ENCODE measurements at regions not wholly inside any gene's neighbourhood (a gene's known extent, or its start where the extent isn't known, plus 50 kb on each side); places are given as distances from the start of the nearest gene placed in this dataset.

DNA sequence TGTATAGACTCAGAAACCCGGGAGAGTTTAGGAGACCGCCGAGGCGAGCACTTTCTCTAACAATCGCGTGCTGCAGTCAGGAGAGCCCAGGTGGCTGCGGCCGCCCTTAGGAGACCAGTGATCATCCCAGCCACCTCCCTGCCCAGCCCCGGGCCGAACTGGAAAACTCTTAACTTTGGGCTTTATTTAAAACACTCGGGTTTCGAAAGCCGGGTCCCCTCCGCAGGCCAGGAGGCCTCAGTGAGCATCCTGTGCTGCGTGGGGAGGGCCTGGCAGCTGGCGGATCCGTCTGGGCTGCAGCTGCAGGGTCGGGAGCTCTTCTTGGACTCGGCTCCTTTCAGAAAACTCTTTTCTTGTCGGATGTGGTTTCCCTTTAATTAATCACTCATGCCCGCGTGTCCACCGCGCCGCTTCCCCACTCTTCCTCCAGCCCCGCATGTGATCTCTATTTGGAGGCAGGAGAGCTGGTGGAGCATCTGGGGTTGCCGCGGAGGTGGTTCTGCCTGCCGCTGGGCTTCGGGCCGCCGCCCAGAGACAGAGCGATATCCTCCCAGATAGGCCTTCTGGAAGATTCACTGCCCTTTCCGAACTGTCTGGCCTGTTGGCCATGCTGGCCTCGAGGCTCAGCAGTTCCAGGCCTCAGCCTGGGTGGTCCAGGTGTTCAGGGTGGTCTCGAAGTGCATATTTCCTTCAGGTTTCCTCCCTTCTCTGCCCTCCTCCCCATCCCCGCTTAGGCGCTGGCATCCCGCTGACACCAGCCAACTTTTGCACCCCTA is 59.5 kb downstream of the TMEM174 start:
- TF ChIP-seq, protein P1, sequence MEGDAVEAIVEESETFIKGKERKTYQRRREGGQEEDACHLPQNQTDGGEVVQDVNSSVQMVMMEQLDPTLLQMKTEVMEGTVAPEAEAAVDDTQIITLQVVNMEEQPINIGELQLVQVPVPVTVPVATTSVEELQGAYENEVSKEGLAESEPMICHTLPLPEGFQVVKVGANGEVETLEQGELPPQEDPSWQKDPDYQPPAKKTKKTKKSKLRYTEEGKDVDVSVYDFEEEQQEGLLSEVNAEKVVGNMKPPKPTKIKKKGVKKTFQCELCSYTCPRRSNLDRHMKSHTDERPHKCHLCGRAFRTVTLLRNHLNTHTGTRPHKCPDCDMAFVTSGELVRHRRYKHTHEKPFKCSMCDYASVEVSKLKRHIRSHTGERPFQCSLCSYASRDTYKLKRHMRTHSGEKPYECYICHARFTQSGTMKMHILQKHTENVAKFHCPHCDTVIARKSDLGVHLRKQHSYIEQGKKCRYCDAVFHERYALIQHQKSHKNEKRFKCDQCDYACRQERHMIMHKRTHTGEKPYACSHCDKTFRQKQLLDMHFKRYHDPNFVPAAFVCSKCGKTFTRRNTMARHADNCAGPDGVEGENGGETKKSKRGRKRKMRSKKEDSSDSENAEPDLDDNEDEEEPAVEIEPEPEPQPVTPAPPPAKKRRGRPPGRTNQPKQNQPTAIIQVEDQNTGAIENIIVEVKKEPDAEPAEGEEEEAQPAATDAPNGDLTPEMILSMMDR (IDR thresholded peaks at IDR 0.05) = no peak
- no peak for TF ChIP-seq POLR2A (IDR thresholded peaks at IDR 0.05)
